Fibroblast of the aortic adventitia (primary cell): ENCODE measurements at regions not wholly inside any gene's neighbourhood (a gene's known extent, or its start where the extent isn't known, plus 50 kb on each side); places are given as distances from the start of the nearest gene placed in this dataset.
A peak's percentile ranks its signal among the peaks of the same experiment; 100 is the strongest.

ENCODE experiments used
- DNase-seq: peaks from one replicate; pipeline ENCODE4 v3.0.0-alpha.2; 2010; ENCODE audit warnings: low read depth
- H3K4me3 ChIP-seq: 2 replicates; pipeline ENCODE4 v1.5.1; 2011; ENCODE audit warnings: low read depth, mild to moderate bottlenecking, control low read depth, low read length, moderate library complexity
- CTCF ChIP-seq: IDR thresholded peaks from 2 replicates; pipeline ENCODE4 v1.5.1; 2011; ENCODE audit warnings: mild to moderate bottlenecking, low read length, control low read depth, inconsistent platforms; ENCODE audit not compliant: insufficient read depth

- no peak overlapping the region for H3K4me3 ChIP-seq
- DNase-seq, result peak; percentile 38
- TF ChIP-seq CTCF, result no peak
These were observed 1359.4 kb downstream of the EFNA5 start for GRCh38 chr5:106311230-106311915.

GRCh38 chr5:106307265-106307664 lies 1363.5 kb downstream of the EFNA5 start:
- DNase-seq, result no peak
- no peak overlapping the region for H3K4me3 ChIP-seq
- no peak for TF ChIP-seq CTCF

GRCh38 chr5:106306313-106307028 lies 1364.3 kb downstream of the EFNA5 start:
- no peak for TF ChIP-seq CTCF
- DNase-seq, result no peak
- H3K4me3 ChIP-seq, result no peak overlapping the region

- H3K4me3 ChIP-seq, result no peak overlapping the region
- peak; percentile 47 for DNase-seq
- TF ChIP-seq CTCF, result no peak
These were observed 1366.8 kb downstream of the EFNA5 start for GRCh38 chr5:106303911-106304310.

- peak; percentile 8 for DNase-seq
- no peak for TF ChIP-seq CTCF
- no peak overlapping the region for H3K4me3 ChIP-seq
These were observed 1378.1 kb downstream of the EFNA5 start for GRCh38 chr5:106292654-106293053.

- no peak for TF ChIP-seq CTCF
- DNase-seq, result no peak
- H3K4me3 ChIP-seq, result no peak overlapping the region
These were observed 1379.9 kb downstream of the EFNA5 start for GRCh38 chr5:106290841-106291240.

- H3K4me3 ChIP-seq, result no peak overlapping the region
- peak; percentile 35 for DNase-seq
- no peak for TF ChIP-seq CTCF
These were observed 1381.8 kb downstream of the EFNA5 start for GRCh38 chr5:106288979-106289378.
